ENCODE measurements at regions not wholly inside any gene's neighbourhood (a gene's known extent, or its start where the extent isn't known, plus 50 kb on each side); places are given as distances from the start of the nearest gene placed in this dataset.
"Not testable (repeated sequence)": the region's sequence is repeated elsewhere in the genome, so short reads cannot be mapped to it uniquely, and the experiment has no call there.

DNA sequence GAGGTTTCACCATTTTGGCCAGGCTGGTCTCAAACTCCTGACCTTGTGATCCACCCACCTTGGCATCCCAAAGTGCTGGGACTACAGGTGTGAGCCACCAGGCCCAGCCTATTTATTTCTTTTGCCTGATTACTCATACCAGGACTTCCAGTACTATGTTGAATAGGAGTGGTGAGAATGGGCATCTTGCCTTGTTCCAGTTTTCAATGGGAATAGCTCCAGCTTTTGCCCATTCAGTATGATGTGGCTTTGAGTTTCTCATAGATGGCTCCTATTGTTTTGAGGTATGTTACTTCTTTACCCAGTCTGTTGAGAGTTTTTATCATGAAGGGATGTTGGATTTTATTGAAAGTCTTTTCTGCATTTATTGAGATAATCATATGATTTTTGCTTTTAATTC lies 924.5 kb downstream of the DTWD2 start:
- DNase-seq (ENCODE audit: low read depth, low spot score): not testable (repeated sequence)

DNA sequence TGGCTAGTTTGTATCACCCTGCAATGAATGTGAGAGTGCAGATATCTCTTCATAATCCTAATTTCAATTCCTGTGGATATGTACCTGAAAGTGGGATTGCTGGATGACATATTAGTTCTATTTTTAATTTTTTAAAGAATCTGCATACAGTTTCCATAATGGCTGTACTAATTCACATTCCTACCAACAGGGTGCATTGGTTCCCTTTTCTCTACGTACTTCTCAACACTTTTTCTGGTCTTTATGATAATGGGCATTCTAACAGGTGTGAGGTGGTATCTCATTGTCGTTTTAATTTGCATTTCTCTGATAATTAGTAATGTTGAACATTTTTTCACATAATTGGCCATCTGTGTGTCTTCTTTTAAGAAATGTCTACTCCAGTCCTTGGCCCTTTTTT lies 927.5 kb downstream of the DTWD2 start:
- no peak for DNase-seq (ENCODE audit: low read depth, low spot score)

DNA sequence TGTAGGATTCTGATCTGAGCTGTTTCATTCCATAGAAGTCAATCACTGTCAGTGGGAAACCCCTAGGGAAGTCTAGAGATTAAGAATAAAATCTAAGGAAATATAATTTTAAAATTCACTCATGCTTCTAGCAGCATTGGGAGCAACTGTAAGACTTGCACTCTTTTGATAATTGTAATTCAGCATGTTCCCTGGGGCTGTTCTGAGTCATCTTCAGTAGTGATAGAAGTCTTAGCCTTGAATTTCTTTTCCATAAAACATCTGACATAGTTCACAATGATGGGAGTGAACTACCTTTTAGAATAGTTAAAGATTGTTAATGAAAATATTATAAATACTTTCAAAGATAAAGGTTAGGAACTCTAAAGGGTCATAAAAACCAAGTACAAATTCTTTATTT lies 935.8 kb downstream of the DTWD2 start:
- DNase-seq (ENCODE audit: low read depth, low spot score): no peak

DNA sequence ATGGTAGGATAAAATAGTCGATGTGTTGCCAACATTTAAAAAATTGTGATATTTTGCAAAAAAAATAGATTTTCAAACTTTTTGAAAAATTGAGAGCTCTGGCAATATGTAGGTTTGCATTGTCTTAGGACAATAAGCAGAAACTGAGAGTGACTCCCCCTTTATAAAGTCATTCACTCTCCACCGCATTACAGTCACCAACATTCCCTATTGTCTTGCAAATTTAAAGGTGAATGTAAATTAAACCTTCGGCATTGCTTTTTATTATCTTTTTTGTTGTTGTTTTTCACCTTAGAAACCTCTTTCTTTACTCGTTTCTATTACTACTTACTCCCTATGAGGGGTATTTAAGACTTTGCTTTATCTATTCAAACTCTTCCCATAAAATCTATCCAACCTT lies 944.2 kb downstream of the DTWD2 start:
- DNase-seq (ENCODE audit: low read depth, low spot score): no peak

DNA sequence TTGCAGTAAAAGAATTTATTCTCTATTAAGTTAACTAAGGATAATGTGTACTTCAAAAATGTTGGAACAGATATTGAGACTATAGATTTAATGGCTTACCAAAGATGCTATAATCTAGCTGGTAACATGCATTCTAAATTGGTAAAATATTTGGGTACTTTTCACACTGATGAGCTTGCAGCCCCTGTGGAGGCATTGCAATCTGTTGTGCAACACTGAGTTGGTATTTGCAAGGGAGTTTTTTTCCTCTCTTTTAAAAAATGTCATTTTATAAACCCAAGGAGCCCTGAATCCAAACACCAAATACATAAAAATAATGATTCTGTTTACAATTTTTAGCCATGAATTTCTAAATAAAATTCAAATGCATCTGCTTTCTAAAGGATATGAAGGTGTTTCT lies 944.8 kb downstream of the DTWD2 start:
- no peak for DNase-seq (ENCODE audit: low read depth, low spot score)

DNA sequence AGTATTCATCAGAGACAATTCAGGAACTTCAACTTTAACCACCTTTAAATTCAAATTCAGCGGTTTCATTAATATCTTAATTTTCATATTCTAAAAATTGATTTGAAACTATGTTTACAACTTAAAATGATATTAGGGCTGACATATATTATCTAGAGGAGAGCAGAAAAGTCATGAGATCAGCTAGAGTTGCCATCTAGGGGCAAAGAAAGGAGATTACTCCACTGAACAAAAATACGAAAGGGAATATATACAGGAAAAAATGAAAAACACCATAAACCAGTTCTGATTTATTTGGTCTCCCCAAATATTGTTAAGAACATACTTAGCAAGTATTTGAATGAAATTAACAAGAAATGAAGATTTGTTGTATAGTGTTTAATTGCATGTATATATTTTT lies 946.3 kb downstream of the DTWD2 start:
- DNase-seq (ENCODE audit: low read depth, low spot score): no peak

DNA sequence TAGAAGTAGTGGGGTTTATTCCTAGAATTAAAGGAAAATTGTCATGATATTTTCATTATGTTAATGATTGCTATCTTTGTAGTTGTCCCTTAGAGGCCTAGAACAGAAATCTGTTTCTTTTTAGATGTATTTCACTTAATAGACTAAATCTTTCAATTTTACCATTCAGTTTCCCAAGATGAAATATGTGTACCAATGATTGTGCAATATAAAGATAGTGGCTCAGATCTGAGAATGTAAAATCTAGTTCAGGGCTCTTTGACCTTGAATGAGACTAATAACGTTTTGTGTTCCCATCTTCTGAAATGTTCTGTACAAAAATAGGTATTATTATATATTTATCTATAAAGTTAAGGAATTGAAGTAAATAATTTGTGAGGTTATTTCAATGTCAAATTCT lies 947.9 kb downstream of the DTWD2 start:
- DNase-seq (ENCODE audit: low read depth, low spot score): no peak

DNA sequence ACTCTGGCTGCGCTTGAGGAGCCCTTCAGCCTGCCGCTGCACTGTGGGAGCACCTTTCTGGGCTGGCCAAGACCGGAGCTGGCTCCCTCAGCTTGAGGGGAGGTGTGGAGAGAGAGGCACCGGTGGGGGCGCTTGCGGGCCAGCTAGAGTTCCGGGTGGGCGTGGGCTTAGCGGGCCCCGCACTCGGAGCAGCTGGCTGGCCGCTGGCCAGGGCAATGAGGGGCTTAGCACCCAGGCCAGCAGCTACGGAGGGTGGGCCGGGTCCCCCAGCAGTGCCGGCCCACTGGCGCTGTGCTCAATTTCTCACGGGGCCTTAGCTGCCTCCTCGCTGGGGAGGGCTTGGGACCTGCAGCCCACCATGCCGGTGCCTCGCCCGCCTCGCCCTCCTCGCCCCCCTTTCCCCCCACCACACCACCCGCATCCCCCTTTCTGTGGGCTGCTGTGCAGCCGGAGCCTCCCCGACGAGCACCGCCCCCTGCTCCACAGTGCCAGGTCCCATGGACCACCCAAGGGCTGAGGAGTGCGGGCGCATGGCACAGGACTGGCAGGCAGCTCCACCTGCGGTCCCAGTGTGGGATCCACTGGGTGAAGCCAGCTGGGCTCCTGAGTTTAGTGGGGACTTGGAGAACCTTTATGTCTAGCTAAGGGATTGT lies 954.5 kb downstream of the DTWD2 start:
- DNase-seq (ENCODE audit: low read depth, low spot score): no peak

DNA sequence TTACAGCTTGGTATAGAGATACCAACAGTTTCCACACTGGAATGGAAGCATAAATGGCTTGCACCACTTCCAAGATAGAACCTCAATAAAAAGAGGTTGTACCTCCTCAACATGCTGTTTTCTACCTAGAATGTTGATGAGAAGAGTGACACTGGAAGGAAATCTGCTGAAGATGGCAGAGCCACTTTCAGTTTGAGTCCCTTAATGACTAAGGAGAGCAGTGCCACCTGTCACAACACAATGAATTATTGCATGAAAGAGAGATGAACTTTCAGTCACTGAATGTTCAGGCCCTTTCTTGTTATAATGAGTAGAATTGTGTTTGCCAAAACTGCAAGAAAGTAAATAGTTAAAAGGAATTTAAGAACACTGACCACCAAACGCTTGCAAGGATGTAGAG lies 958.5 kb downstream of the DTWD2 start:
- no peak for DNase-seq (ENCODE audit: low read depth, low spot score)

DNA sequence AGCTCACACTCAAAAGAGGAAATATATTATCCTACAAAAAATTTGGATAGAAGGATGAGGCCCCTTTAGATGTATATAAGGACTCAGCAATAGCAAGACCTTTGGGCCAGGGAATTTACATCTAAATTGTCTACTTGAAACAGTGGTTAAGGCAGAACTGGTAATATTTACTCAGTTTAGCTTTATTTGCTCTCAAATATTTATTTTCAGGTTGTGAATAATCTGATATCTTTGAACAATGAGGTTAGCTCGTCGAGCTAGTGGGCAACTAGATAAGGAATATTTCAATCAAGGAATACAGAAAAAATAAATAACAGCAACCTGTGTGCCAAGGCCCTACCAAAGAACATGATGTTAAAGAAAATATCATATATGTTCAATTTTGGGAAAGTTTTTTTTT lies 966.3 kb downstream of the DTWD2 start:
- DNase-seq (ENCODE audit: low read depth, low spot score): no peak

DNA sequence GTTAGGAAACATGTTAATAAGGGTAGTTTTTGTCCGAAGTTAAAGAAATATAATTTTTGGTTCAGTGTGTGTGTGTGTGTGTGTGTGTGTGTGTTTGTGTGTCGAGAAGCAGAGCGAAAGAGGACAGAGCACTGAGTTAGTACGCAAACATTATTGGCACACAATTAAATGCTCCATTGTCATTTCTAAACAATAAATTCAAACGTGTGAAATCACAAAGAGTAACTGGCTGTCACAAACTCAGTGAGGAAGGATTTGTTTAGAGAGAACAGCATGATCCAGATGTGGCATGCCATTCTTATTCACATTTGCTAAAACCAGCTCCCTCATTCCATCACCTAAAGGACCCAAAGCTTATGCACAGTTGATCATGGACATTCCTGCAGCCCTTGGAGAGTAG lies 970.8 kb downstream of the DTWD2 start:
- no peak for DNase-seq (ENCODE audit: low read depth, low spot score)

DNA sequence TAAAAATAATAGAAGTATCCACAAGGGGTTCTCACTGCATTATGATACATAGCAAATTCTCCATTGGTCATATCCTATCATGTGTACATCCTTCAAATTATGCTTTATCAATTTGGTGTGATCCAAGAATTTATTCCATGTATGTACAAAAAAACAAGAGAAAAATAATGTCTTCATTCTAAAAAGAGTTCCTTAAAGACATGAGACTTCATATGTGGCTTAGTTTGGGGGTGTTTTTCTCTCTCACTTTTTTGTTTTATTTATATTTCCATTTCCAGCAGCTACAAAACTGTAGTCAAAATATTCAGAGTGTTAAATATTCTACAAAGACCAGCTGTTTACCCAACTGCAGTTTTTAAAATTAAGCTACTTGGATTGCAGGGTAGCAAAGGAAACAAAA lies 972.0 kb downstream of the DTWD2 start:
- no peak for DNase-seq (ENCODE audit: low read depth, low spot score)

DNA sequence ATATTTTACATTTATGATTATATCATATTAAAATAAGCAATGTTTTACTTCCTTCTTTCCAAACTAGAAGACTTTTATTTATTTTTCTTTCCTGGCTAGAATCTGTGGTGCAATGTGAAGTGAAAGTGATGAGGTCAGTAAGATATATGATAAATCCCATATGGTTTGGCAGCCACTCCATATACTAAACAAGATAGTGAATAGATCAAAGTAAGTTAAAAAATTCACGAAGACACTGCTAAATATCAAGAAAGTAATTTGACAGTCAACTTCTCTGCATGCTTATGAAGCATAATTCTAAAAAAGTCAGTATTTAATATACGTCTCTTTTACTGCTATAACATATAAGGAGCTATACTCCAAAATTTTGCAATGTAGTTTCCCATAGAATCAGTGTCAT lies 972.8 kb downstream of the DTWD2 start:
- no peak for DNase-seq (ENCODE audit: low read depth, low spot score)

DNA sequence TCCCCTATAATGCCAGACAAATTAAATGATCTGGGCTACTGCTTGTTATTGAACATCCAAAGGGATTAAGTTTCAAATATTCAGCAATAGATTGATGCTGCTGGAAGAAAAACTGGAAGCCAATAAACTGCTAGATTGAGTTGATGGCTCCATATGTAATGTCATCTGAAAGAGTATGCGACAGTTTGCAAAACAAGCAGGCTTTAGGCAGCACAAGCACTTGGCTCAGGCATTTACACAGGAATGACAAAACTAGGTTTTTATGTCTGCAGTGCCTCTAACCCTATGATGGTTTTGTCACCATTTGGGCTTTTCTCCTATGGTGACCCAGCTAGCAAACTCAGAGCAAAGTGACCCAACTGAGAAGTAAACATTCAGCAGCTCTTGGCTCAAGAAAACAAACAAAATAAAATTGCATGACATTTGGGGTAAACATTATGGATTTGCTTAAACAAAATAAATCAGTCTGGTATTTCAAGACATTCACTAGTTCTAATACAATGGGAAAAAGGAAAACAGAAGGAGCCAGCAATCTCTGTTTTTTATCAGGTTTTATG lies 978.5 kb downstream of the DTWD2 start:
- DNase-seq (ENCODE audit: low read depth, low spot score): no peak

DNA sequence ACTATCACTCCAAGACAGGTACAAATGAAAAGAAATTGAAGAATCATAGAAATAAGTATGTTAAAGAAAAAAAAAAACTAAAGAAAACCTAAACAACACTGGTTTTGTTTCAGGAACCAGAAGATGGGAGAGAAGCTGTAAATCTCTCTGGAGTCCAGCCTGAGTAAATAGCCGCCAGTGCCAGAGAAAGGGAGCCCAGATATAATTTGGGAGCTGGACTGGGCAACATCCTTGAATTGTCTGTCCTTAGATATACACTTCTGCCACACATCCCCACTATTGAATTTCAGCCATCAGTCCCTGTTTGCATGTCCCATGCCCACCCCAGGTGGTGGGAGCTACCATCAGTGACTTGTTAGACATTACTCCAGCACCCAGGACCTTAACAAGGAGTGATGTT lies 979.6 kb downstream of the DTWD2 start:
- DNase-seq (ENCODE audit: low read depth, low spot score): no peak

DNA sequence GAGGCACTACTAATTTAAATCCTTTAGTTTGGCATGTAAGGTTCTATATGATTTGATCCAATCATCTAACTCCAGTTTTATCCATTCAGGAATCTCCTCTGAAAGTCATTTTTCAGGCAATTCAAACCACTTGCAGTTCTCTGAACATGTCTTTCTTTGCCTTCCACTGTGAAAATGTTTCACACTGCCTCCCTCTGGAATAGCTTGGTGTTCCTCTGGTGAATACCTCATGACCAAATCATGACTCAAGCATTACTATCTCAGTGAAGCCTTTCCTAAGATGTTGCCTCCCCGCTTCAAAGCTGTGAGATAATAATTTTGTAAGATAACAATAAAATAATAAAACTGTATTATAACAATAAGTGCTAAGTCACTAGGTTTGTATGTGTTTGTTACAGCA lies 981.1 kb downstream of the DTWD2 start:
- DNase-seq (ENCODE audit: low read depth, low spot score): no peak

DNA sequence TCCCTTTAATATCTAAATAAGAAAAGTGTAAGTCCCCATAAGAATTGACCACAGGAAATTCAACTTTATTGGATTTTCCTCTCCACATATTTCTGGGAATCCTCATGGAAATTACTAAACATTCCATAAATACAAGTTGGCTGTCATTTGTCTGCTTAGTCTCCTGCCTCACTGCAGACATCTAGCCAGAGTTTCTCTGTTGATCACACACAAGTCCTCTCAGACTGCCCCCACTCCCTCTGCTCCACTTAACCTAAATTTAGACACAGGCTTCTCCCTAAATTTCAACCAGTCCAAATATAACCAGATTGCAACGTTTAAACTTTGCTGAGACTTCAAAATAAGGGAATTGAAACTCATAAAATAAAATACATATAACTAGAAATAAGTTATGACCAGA lies 982.1 kb downstream of the DTWD2 start:
- no peak for DNase-seq (ENCODE audit: low read depth, low spot score)

DNA sequence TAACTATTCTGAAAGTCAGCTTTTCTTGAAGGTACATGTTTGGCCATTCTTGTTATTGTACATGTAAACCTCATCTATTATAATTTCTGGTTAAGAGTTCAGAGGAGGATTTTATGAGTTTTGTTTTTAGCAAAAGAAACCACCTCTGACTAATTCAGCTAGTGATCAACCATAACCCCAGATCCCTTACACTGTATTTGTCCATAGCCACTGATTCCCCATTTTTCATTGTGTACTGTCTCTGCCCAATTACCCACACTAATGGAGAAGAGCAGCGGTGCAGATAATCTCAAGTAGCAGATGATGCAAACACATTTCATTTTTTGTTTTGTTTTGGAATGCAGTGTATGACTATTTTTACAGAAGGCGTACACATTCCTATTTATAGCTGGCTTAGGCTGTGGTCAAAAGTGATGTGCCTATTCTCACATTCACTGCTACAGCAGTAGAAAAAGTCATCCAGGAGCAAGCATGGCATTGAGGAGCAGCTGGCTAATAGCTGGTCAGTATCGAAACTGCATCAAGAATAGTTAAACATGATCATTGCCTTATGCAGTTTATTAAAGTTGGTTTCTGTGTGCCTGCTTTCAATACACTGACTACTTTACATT lies 988.3 kb downstream of the DTWD2 start:
- no peak for DNase-seq (ENCODE audit: low read depth, low spot score)

DNA sequence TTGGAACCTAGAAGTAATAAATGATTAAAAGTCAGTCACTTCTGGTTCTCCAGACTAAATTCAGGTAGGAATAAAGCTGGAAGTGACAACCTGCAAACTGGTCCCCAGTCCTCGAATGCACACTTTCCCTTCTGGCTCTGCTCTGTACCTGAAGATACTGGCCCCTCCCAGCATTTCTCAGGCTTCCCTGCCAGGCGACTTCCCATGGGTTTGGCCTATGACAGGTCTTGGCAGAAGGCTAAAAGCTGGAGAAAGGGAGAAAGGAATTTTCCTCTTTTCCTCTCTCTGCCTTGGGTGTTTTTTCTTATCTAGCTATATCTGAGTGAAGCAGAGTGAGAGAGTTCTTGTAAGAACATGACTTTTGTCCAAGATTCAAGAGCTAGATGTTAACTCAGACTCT lies 1005.7 kb downstream of the DTWD2 start:
- DNase-seq (ENCODE audit: low read depth, low spot score): no peak

DNA sequence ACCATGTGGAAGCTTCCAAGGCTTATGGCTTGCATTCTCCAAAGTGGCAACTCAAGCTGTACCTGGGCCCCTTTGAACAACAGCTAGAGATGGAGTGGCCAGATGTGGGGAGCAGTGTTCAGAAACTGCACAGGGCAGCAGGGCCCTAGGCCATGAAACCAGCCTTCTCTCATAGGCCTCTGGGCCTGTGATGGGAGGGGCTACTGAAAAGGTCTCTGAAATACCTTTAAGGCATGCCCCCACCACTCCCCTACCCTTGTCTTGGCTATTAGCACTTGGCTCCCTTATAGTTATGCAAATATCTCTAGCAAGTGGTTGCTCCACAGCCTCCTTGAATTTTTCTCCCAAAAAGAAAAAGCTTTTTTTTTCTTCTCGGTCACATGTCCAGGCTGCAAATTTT lies 1014.6 kb downstream of the DTWD2 start:
- no peak for DNase-seq (ENCODE audit: low read depth, low spot score)

DNA sequence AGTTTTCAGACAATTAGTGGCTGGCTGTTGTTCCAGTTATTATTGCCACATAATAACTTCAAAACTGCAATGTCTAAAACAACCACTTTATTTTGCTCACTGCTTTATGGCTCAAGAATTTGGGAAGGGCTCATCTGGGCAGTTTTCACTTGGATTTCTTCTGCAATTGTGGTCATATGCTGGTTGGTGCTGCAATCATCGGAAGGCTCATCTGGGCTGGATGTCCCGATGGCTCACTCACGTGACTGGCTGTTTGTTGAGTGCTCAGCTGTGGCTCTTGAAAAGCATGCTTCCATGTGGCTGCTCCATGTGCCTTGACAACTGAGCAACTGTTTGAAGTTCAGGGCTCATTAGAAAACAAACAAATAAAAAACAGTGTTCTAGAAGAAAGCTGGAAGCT lies 1032.5 kb downstream of the DTWD2 start:
- DNase-seq (ENCODE audit: low read depth, low spot score): no peak

DNA sequence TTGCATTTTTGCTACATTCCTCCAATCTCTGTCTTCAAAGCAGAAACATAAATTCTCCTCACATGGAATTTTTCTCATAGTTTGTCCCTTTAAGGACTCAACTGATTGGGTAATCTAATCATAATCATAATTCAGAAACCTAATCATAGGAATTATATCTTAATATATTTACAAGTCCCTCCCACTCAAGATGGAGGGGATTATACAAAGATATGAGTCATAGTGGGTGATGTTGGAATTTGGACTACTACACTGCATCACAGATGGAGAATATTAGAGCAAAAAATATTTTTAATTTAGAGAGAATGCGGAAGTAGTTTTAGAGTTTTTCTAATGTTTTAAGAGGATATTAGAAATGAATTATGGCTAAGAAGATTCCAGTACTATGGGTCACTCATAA lies 1034.0 kb downstream of the DTWD2 start:
- no peak for DNase-seq (ENCODE audit: low read depth, low spot score)

DNA sequence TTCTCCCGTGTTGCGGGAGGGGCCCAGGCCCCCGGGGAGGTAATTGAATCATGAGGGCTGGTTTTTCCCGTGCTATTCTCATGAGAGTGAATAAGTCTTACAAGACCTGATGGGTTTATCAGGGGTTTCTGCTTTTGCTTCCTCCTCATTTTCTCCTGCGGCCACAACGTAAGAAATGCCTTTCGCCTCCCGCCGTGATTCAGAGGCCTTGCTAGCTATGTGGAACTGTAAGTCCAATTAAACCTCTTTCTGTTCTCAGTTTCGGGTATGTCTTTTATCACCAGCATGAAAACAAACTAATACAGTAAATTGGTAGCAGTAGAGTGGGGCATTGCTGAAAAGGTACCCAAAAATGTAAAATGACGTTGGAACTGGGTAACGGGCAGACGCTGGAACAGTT lies 1035.1 kb downstream of the DTWD2 start:
- DNase-seq (ENCODE audit: low read depth, low spot score): no peak

DNA sequence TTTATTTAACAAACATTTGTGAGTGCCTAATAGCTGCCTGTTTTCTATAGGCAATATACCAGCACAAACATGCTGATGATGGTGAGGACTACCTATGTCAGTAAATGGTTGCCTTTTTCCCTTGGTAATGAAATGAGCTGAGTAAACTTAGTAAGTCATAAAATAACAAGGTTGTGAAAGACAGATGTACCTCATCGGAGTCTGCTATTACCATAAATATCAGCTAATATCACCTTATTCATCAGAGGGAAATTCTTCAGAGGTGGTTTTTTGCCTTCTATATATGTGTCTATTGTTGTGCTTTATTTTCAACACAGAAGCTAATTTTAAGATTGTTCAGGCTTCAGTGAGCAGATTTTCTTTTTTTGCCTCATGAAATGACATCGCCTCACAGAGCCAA lies 1040.5 kb downstream of the DTWD2 start:
- DNase-seq (ENCODE audit: low read depth, low spot score): no peak

Data from activated CD4-positive, CD25-positive, alpha-beta regulatory T cell treated with anti-CD3 and anti-CD28 coated beads, Interleukin-2, amount 50 U/mL, for 16 hours (primary cell).